ENCODE measurements at regions not wholly inside any gene's neighbourhood (a gene's known extent, or its start where the extent isn't known, plus 50 kb on each side); places are given as distances from the start of the nearest gene placed in this dataset.

GRCh38 chr4:159455675-159456237 lies 352.9 kb downstream of the RAPGEF2 start:
- Mint-ChIP-seq H3K27me3 (ENCODE audit: insufficient read depth) (0 out of 2 replicates have a peak, but pooled peaks cover 2% of the 10 kb centered on the region), H3K4me1 (ENCODE audit: low read depth) (peaks cover 26% of the 10 kb centered on the region), H3K9me3 (no peaks in the 10 kb centered on the region), H3K36me3 (ENCODE audit: low read depth) (no peaks in the 10 kb centered on the region), H3K27ac (no peak overlapping the region), H3K4me3 (peak overlapping the region; percentile 74)
- peak; percentile 82 for TF ChIP-seq CTCF (IDR thresholded peaks at IDR 0.05)
- DNase-seq, result peak; percentile 17

- no peak for TF ChIP-seq CTCF (IDR thresholded peaks at IDR 0.05)
- Mint-ChIP-seq H3K27ac (no peak overlapping the region), H3K36me3 (ENCODE audit: low read depth) (no peaks in the 10 kb centered on the region), H3K4me3 (no peak overlapping the region; the same call in 1 of the 2 replicates), H3K9me3 (peaks cover 11% of the 10 kb centered on the region), H3K27me3 (ENCODE audit: insufficient read depth) (0 out of 2 replicates have a peak, but pooled peaks cover 2% of the 10 kb centered on the region), H3K4me1 (ENCODE audit: low read depth) (peaks cover 12% of the 10 kb centered on the region)
- no peak for DNase-seq
These were observed 357.5 kb downstream of the RAPGEF2 start for GRCh38 chr4:159460371-159460770.

DNA sequence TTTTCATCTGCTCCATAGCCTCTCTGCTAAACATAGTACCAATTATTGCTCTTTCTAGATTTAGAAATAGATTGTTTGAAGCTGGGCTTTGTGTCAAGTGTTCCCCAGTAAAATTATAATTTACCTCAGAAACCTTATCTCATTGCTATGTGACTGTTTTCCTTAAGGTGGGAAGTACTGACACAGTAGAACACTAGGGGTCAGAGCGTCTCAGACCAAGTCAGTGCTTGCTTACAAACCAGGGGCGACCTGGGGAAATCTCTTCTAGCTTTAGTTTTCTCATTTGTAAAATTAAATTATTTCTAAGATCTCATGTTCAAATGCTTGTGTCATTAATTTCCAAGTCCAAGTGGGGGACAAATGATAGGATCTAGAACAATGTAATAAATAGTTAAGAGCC lies 360.4 kb downstream of the RAPGEF2 start:
- DNase-seq, result no peak
- H3K27ac Mint-ChIP-seq, result no peak overlapping the region
- H3K4me1 Mint-ChIP-seq (ENCODE audit: low read depth), result 0 out of 2 replicates have a peak, but pooled peaks cover 6% of the 10 kb centered on the region
- peaks cover 11% of the 10 kb centered on the region for H3K9me3 Mint-ChIP-seq
- TF ChIP-seq CTCF (IDR thresholded peaks at IDR 0.05), result no peak; the same call in 1 of the 2 replicates
- peaks cover 8% of the 10 kb centered on the region; the same call in 1 of the 2 replicates for H3K27me3 Mint-ChIP-seq (ENCODE audit: insufficient read depth)
- no peaks in the 10 kb centered on the region for H3K36me3 Mint-ChIP-seq (ENCODE audit: low read depth)
- H3K4me3 Mint-ChIP-seq, result no peak overlapping the region

DNA sequence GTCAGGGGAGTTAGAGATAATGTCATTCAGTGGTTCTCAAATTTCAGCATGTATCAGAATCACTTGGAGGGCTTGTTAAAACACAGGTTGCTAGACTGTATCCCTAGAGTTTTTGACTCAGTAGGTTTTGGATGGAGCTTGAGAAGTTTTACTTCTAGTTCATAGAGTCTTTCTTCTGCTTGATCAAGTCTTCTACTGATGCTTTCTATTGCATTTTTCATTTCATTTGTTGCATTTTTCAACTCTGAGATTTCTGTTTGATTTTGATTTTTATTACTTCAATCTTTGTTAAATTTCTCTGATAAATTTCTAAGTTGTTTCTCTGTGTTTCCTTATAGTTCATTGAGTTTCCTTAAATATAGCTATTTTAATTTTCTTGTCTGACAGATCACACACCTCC lies 361.4 kb downstream of the RAPGEF2 start:
- peaks cover 11% of the 10 kb centered on the region for H3K9me3 Mint-ChIP-seq
- H3K27me3 Mint-ChIP-seq (ENCODE audit: insufficient read depth), result peaks cover 8% of the 10 kb centered on the region; the same call in 1 of the 2 replicates
- H3K4me3 Mint-ChIP-seq, result no peak overlapping the region
- no peak overlapping the region for H3K27ac Mint-ChIP-seq
- no peak for DNase-seq
- TF ChIP-seq CTCF (IDR thresholded peaks at IDR 0.05), result no peak
- no peaks in the 10 kb centered on the region for H3K36me3 Mint-ChIP-seq (ENCODE audit: low read depth)
- H3K4me1 Mint-ChIP-seq (ENCODE audit: low read depth), result 0 out of 2 replicates have a peak, but pooled peaks cover 6% of the 10 kb centered on the region

DNA sequence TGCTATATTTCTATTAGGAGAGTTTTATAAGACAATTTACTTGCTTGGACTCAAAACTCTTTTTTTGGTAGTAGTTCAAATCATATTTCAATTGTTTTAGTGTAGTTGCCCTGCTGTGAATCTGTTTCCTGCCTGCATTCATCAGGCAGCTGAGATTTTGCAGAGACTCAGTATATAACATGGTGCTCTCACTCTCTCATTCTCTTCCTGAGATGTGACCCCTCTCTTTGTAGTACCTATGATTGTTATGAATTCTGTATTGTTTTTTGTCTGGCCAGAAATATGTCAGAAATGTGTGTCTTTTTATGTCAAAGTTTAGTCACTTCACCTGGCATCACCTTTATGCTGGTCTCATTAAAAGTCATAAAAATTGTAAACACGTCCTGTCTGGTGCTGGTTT lies 374.0 kb downstream of the RAPGEF2 start:
- 0 out of 2 replicates have a peak, but pooled peaks cover 3% of the 10 kb centered on the region for H3K9me3 Mint-ChIP-seq
- H3K4me1 Mint-ChIP-seq (ENCODE audit: low read depth), result no peaks in the 10 kb centered on the region
- H3K36me3 Mint-ChIP-seq (ENCODE audit: low read depth), result no peaks in the 10 kb centered on the region
- no peak for TF ChIP-seq CTCF (IDR thresholded peaks at IDR 0.05)
- no peak for DNase-seq
- no peak overlapping the region for H3K27ac Mint-ChIP-seq
- H3K4me3 Mint-ChIP-seq, result no peak overlapping the region; the same call in 1 of the 2 replicates
- peaks cover 8% of the 10 kb centered on the region for H3K27me3 Mint-ChIP-seq (ENCODE audit: insufficient read depth)
